ENCODE measurements at regions not wholly inside any gene's neighbourhood (a gene's known extent, or its start where the extent isn't known, plus 50 kb on each side); places are given as distances from the start of the nearest gene placed in this dataset.

DNA sequence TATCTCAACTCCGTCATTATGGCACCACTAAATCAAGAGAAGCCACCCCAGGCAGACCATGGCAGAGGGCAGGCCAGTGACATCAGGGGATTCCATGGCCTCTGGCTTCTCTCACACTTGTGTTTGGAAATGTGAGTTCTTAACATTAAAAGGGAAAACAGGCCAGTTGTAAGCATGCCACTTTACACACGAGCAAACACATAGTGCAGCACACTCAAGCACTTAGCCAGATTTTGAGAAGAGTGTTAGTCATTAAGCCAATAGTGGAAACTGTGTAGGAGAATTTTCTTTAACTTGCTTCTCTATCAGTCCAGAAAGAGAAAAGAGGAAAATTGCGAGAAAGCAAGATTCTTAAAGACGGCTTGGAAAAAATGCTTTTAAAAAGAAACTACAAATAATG lies 401.5 kb downstream of the TDRD3 start:
- H3K27me3 ChIP-seq (ENCODE audit: control insufficient read depth, insufficient read depth, low read length): no peaks in the 10 kb centered on the region
- no peak overlapping the region for H3K27ac ChIP-seq (ENCODE audit: low read length)
- no peaks in the 10 kb centered on the region for H3K9me3 ChIP-seq (ENCODE audit: control insufficient read depth, insufficient read depth, low read length)
- H3K4me1 Mint-ChIP-seq: no peaks in the 10 kb centered on the region
- no peak overlapping the region for H3K4me3 ChIP-seq (ENCODE audit: low read length)
- no peaks in the 10 kb centered on the region for H3K36me3 Mint-ChIP-seq
- TF ChIP-seq, protein P1, sequence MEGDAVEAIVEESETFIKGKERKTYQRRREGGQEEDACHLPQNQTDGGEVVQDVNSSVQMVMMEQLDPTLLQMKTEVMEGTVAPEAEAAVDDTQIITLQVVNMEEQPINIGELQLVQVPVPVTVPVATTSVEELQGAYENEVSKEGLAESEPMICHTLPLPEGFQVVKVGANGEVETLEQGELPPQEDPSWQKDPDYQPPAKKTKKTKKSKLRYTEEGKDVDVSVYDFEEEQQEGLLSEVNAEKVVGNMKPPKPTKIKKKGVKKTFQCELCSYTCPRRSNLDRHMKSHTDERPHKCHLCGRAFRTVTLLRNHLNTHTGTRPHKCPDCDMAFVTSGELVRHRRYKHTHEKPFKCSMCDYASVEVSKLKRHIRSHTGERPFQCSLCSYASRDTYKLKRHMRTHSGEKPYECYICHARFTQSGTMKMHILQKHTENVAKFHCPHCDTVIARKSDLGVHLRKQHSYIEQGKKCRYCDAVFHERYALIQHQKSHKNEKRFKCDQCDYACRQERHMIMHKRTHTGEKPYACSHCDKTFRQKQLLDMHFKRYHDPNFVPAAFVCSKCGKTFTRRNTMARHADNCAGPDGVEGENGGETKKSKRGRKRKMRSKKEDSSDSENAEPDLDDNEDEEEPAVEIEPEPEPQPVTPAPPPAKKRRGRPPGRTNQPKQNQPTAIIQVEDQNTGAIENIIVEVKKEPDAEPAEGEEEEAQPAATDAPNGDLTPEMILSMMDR (IDR thresholded peaks at IDR 0.05): no peak
- H3K4me3 Mint-ChIP-seq: no peak overlapping the region
- 89% methylated on average over 4 of the region's 4 CpGs for WGBS (ENCODE audit: insufficient coverage)
- H3K36me3 ChIP-seq (ENCODE audit: control insufficient read depth, insufficient read depth, low read length): no peaks in the 10 kb centered on the region
- H3K27ac Mint-ChIP-seq: no peak overlapping the region
- H3K9me3 Mint-ChIP-seq: peaks cover 6 to 9% of the 10 kb centered on the region in 2 donors
- intact Hi-C loops (cut with micrococcal nuclease): no loop called here
- ATAC-seq (no peak), DNase-seq (no peak)
- H3K27me3 Mint-ChIP-seq (ENCODE audit: low read depth in 2 of 2): no peaks in the 10 kb centered on the region
- no peaks in the 10 kb centered on the region for H3K4me1 ChIP-seq (ENCODE audit: control insufficient read depth, insufficient read depth, low read length)

DNA sequence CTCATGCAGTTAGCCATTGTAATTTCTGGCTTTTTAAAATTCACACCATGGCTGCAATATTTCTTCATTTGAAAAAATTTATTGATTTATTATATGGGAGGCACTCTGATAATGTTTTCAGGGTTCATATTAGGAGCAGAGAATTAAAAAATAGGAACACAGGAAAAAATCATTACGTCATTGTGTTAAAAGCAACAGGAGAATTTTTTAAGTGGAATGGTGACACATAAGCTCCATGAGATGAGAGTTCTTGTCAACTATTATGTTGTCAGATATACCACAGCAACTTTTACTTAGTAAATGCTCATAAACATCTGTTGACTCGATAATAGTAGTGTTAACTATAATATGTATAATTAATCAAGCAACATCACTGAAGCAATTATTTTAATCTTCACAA lies 400.1 kb downstream of the TDRD3 start:
- Mint-ChIP-seq H3K36me3 (no peaks in the 10 kb centered on the region), H3K9me3 (peaks cover 0 to 7% of the 10 kb centered on the region in 2 donors), H3K4me1 (no peaks in the 10 kb centered on the region), H3K27ac (no peak overlapping the region), H3K4me3 (no peak overlapping the region), H3K27me3 (ENCODE audit: low read depth in 2 of 2) (no peaks in the 10 kb centered on the region)
- no peak overlapping the region for H3K27ac ChIP-seq (ENCODE audit: low read length)
- DNase-seq (no peak), ATAC-seq (no peak)
- intact Hi-C loops (cut with micrococcal nuclease): no loop called here
- H3K36me3 ChIP-seq (ENCODE audit: control insufficient read depth, insufficient read depth, low read length): no peaks in the 10 kb centered on the region
- H3K9me3 ChIP-seq (ENCODE audit: control insufficient read depth, insufficient read depth, low read length): no peaks in the 10 kb centered on the region
- no peak overlapping the region for H3K4me3 ChIP-seq (ENCODE audit: low read length)
- 100% methylated on average over 1 of the region's 2 CpGs for WGBS (ENCODE audit: insufficient coverage)
- H3K27me3 ChIP-seq (ENCODE audit: control insufficient read depth, insufficient read depth, low read length): no peaks in the 10 kb centered on the region
- TF ChIP-seq, protein P1 (IDR thresholded peaks at IDR 0.05): no peak
- no peaks in the 10 kb centered on the region for H3K4me1 ChIP-seq (ENCODE audit: control insufficient read depth, insufficient read depth, low read length)

DNA sequence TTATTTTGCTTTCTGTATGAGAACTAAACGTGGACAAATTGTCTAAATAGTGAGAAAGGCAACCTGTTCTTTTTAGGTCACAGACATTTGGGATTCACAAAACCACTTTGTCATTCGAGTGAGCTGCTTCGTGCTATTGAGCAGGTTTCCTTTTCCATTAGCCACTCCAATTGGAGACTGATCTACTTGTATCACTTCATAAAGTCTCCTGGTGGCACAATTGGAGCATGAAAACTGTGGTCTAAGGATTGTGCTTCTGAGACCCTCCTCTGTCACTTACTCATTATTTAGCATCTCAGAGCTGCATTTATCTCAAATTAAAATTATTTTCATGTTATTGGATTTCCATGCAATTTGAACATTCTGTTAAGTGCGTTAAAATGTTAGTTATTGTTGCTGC lies 397.7 kb downstream of the TDRD3 start:
- no peaks in the 10 kb centered on the region for H3K27me3 Mint-ChIP-seq (ENCODE audit: low read depth in 2 of 2)
- H3K27ac Mint-ChIP-seq: no peak overlapping the region
- WGBS (ENCODE audit: insufficient coverage): 73% methylated on average over 3 of the region's 4 CpGs
- Histone ChIP-seq H3K9me3 (ENCODE audit: control insufficient read depth, insufficient read depth, low read length) (no peaks in the 10 kb centered on the region), H3K27ac (ENCODE audit: low read length) (no peak overlapping the region), H3K27me3 (ENCODE audit: control insufficient read depth, insufficient read depth, low read length) (no peaks in the 10 kb centered on the region), H3K36me3 (ENCODE audit: control insufficient read depth, insufficient read depth, low read length) (no peaks in the 10 kb centered on the region), H3K4me1 (ENCODE audit: control insufficient read depth, insufficient read depth, low read length) (no peaks in the 10 kb centered on the region), H3K4me3 (ENCODE audit: low read length) (no peak overlapping the region)
- H3K36me3 Mint-ChIP-seq: no peaks in the 10 kb centered on the region
- H3K4me1 Mint-ChIP-seq: no peaks in the 10 kb centered on the region
- intact Hi-C loops (cut with micrococcal nuclease): no loop called here
- DNase-seq: no peak
- H3K9me3 Mint-ChIP-seq: peaks cover 3 to 12% of the 10 kb centered on the region in 2 donors
- ATAC-seq: no peak
- TF ChIP-seq, protein P1 (IDR thresholded peaks at IDR 0.05): no peak
- H3K4me3 Mint-ChIP-seq: no peak overlapping the region

DNA sequence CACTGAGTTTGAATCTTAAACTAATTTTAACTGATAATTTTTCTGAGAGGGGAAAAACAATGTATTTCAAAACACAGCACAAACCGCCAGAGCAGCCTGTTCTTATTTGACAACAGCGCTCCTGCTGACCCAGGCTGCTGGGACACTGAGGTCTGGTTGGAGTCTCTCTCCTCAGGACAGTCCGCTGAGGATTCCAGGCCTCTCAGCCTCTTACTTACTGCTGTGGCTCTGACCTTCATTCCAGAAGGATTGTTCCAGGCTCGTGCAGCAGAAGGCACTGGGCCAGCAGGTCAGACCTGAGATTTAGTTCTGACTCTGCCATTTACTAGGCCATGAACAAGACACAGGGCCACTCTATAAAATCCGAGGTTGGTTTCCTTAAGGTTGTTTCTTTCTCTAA lies 393.6 kb downstream of the TDRD3 start:
- no peak for ATAC-seq
- WGBS (ENCODE audit: insufficient coverage): 89% methylated on average over 5 of the region's 5 CpGs
- Histone ChIP-seq H3K27me3 (ENCODE audit: control insufficient read depth, insufficient read depth, low read length) (no peaks in the 10 kb centered on the region), H3K4me3 (ENCODE audit: low read length) (no peak overlapping the region), H3K9me3 (ENCODE audit: control insufficient read depth, insufficient read depth, low read length) (no peaks in the 10 kb centered on the region), H3K27ac (ENCODE audit: low read length) (no peak overlapping the region), H3K4me1 (ENCODE audit: control insufficient read depth, insufficient read depth, low read length) (no peaks in the 10 kb centered on the region), H3K36me3 (ENCODE audit: control insufficient read depth, insufficient read depth, low read length) (no peaks in the 10 kb centered on the region)
- no peak for DNase-seq
- no peak overlapping the region for H3K27ac Mint-ChIP-seq
- H3K4me1 Mint-ChIP-seq: no peaks in the 10 kb centered on the region
- intact Hi-C loops (cut with micrococcal nuclease): no loop called here
- H3K36me3 Mint-ChIP-seq: no peaks in the 10 kb centered on the region
- H3K9me3 Mint-ChIP-seq: peaks cover 8 to 12% of the 10 kb centered on the region in 2 donors
- no peaks in the 10 kb centered on the region for H3K27me3 Mint-ChIP-seq (ENCODE audit: low read depth in 2 of 2)
- TF ChIP-seq, protein P1 (IDR thresholded peaks at IDR 0.05): no peak
- H3K4me3 Mint-ChIP-seq: no peak overlapping the region

Measured in natural killer cell (primary cell).